ENCODE measurements at regions not wholly inside any gene's neighbourhood (a gene's known extent, or its start where the extent isn't known, plus 50 kb on each side); places are given as distances from the start of the nearest gene placed in this dataset.

GRCh38 chr14:61641914-61642613, 53.2 kb upstream of the HIF1A start:
- DNase-seq (ENCODE audit: low spot score): no peak
- TF ChIP-seq CTCF (IDR thresholded peaks at IDR 0.05; ENCODE audit: extremely low read depth, insufficient read depth, missing control alignments): no peak
- in situ Hi-C loops (cut with MboI; ENCODE audit: low pct_unique_long_range_greater_than_20kb, low sequenced_read_pairs, unreplicated experiment): no loop called here

GRCh38 chr14:61642614-61642982, 52.7 kb upstream of the HIF1A start:
- in situ Hi-C loops (cut with MboI; ENCODE audit: low pct_unique_long_range_greater_than_20kb, low sequenced_read_pairs, unreplicated experiment): no loop called here

GRCh38 chr14:61643555-61643954, 51.8 kb upstream of the HIF1A start:
- in situ Hi-C loops (cut with MboI; ENCODE audit: low pct_unique_long_range_greater_than_20kb, low sequenced_read_pairs, unreplicated experiment): no loop called here

More at GRCh38 chr14:61642614-61642982, 52.7 kb upstream of the HIF1A start:
- no peak for TF ChIP-seq CTCF (IDR thresholded peaks at IDR 0.05; ENCODE audit: extremely low read depth, insufficient read depth, missing control alignments)
- DNase-seq (ENCODE audit: low spot score): no peak

GRCh38 chr14:61644175-61644574, 51.1 kb upstream of the HIF1A start:
- in situ Hi-C loops (cut with MboI; ENCODE audit: low pct_unique_long_range_greater_than_20kb, low sequenced_read_pairs, unreplicated experiment): no loop called here
- TF ChIP-seq CTCF (IDR thresholded peaks at IDR 0.05; ENCODE audit: extremely low read depth, insufficient read depth, missing control alignments): no peak
- no peak for DNase-seq (ENCODE audit: low spot score)

More at GRCh38 chr14:61643555-61643954, 51.8 kb upstream of the HIF1A start:
- no peak for DNase-seq (ENCODE audit: low spot score)
- no peak for TF ChIP-seq CTCF (IDR thresholded peaks at IDR 0.05; ENCODE audit: extremely low read depth, insufficient read depth, missing control alignments)

GRCh38 chr14:61644834-61645233, 50.5 kb upstream of the HIF1A start:
- peak; percentile 36 for DNase-seq (ENCODE audit: low spot score)
- no peak for TF ChIP-seq CTCF (IDR thresholded peaks at IDR 0.05; ENCODE audit: extremely low read depth, insufficient read depth, missing control alignments)
- in situ Hi-C loops (cut with MboI; ENCODE audit: low pct_unique_long_range_greater_than_20kb, low sequenced_read_pairs, unreplicated experiment): no loop called here

- DNase-seq (ENCODE audit: low spot score): no peak
- in situ Hi-C loops (cut with MboI; ENCODE audit: low pct_unique_long_range_greater_than_20kb, low sequenced_read_pairs, unreplicated experiment): no loop called here
- no peak for TF ChIP-seq CTCF (IDR thresholded peaks at IDR 0.05; ENCODE audit: extremely low read depth, insufficient read depth, missing control alignments)
Measured at GRCh38 chr14:61645247-61645646, 50.1 kb upstream of the HIF1A start.

All from GM13977 (cell line).